Testis (tissue), 2 donors: ENCODE measurements at regions not wholly inside any gene's neighbourhood (a gene's known extent, or its start where the extent isn't known, plus 50 kb on each side); places are given as distances from the start of the nearest gene placed in this dataset.

Experiments used
- POLR2A ChIP-seq: fragments of 450-650 bp; IDR thresholded peaks from one replicate; pipeline ENCODE4 v1.6.1; 2017; ENCODE audit warnings: antibody characterized with exemption, mild to moderate bottlenecking, moderate library complexity
- TF ChIP-seq, protein P1 (sequence below), 3 experiments: fragments of 450-650 bp in 2 of 3; fragments of 200-600 bp in 1 of 3; sonication (generic) in 1 of 3; IDR thresholded peaks; one replicate each; pipeline ENCODE4 v1.5.1; 2016 to 2019; ENCODE audit warnings: antibody characterized with exemption in 3 of 3, mild to moderate bottlenecking in 2 of 3, moderate library complexity in 1 of 3

DNA sequence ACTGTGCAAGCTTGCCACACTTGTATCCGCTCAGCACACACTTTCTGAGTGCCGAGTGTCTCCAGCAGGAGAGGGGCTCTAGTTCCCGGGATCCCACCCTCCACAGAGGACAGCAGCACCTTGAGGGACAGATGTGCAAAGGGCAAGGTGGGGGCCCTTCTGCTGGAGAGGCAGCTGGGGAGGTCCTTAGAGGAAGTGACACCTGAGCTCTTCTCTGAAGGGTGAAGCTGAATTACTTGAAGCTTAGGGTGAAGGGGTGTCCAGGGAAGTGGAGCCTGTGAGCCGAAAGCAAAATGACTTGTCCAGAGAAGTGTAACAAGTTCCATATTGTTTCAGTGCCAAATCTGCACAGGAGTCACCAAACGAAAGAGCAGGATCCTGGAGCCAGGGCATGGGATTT, 136.3 kb upstream of the DUSP22 start:
- TF ChIP-seq, protein P1, sequence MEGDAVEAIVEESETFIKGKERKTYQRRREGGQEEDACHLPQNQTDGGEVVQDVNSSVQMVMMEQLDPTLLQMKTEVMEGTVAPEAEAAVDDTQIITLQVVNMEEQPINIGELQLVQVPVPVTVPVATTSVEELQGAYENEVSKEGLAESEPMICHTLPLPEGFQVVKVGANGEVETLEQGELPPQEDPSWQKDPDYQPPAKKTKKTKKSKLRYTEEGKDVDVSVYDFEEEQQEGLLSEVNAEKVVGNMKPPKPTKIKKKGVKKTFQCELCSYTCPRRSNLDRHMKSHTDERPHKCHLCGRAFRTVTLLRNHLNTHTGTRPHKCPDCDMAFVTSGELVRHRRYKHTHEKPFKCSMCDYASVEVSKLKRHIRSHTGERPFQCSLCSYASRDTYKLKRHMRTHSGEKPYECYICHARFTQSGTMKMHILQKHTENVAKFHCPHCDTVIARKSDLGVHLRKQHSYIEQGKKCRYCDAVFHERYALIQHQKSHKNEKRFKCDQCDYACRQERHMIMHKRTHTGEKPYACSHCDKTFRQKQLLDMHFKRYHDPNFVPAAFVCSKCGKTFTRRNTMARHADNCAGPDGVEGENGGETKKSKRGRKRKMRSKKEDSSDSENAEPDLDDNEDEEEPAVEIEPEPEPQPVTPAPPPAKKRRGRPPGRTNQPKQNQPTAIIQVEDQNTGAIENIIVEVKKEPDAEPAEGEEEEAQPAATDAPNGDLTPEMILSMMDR (IDR thresholded peaks at IDR 0.05): no peak
- TF ChIP-seq POLR2A: no peak
